ENCODE measurements at regions not wholly inside any gene's neighbourhood (a gene's known extent, or its start where the extent isn't known, plus 50 kb on each side); places are given as distances from the start of the nearest gene placed in this dataset.

DNA sequence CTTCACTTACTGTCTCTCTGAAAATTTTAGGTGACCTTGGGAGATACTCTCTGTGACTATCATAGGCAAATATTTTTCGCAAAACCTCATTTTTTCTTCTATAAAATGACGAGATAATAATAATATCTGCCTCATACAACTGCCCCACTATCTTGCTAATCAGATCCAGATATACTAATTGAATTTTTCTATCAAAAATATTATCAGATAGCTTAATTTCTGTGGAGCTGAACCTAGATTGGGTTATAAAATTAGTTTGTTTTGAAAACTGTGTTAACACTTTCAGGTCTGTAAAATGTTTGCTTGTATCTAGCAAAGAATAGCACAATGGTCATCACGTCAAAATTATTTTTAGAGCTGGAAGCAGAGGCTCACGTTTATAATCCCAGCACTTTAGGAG lies 486.7 kb upstream of the LRRN3 start:
- no peak for DNase-seq

DNA sequence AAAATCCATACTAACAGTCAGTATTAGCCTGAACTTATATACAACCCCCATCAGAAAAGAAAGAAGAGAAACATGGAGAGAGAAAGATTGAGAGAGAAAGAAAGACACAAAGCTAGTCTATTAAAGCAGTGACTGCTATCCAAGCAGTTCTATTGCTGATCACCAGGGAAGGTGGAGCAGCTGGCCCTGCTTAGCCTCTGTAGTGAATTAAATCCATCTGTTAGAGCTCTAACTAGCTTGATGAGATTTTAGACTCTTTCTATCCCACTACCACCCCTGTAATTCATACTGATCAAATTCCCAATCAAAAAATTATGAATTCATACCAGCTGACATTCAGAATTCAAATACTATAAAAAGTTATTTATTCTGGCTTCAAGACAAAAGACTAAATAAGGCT lies 486.0 kb upstream of the LRRN3 start:
- no peak for DNase-seq

DNA sequence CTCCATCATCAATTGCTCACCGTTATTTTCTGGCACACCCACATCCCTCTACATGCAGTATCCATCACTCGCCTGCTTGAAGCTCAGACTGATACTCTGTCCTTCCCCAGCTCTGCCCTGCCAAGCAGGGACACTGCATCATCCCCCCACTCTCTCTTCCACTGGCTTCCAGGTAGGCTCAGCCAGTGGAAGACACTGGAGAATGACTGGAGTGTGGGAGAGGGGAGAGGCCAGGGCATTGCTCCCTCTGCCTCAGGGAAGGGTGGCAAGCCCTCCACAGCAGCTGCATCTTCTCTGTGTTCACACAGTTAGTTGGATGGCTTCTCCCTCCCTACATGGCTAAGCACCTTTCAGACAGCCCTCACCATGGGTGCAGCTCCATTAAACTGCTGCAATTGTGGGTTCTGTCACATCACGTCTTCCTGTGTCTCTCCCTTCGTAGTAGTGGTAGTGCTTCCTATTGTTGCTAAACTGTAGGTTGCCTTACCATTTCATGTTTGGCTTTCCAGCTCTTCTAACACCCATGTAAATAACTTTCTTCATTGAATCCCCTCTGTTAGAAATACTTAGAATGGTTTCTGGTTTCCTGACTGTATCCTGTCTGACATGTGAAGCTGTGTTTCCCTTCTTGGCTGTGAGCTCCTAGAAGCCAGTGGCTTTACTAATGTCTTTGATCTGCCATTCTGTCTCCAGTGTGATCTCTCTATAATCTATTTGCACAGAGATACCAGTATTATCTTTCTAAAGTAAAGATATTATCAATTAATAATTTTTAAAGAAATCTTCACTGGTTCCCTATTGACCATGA lies 483.7 kb upstream of the LRRN3 start:
- DNase-seq = no peak

DNA sequence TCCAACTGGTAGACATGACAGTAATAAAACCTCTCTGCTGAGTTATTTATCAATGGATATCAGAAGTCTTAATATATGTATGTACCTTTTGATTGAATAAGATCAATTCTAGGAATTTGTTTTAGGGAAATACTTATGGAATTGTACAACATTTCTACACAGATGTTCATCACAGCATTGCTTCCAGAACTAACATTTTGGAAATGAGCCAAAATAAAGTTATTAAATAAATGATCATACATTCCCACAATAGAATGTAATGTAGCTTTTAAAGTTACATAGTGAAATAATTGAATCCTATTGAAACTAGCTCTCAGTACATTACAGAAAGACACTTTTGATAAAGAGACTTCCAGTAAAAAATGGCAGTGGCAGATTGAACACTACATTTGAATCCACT lies 481.6 kb upstream of the LRRN3 start:
- no peak for DNase-seq

DNA sequence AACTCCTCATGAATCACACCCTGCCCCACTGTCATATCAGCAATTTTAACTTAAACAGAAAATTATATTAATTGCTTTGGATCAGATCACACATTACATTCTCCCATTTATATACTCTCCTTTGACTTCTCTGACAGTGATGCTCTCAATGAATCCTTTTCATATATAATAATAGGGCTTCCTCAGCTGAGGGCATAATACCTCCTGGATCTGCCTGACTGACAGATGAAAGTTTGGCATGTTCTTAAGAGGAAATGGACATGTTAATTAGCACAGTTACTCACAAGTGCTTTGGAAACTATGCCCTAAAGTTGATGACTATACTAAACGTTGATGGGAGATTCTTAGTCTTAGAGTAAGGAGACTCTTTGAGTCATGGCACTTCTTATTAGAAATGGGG lies 478.2 kb upstream of the LRRN3 start:
- no peak for DNase-seq
